PC-9 (cell line): ENCODE measurements at regions not wholly inside any gene's neighbourhood (a gene's known extent, or its start where the extent isn't known, plus 50 kb on each side); places are given as distances from the start of the nearest gene placed in this dataset.

Source experiments
- BruUV-seq: library from RNA; stranded (reverse); fragments of 400-500 nt; replicated peaks from 2 replicates; lab custom pipeline; 2021; lab: Mats Ljungman, UMichigan
- CTCF ChIA-PET: fragments of 300-600 bp; sonication (Branson Sonifier 250); formaldehyde crosslinking; loops from one replicate; lab custom pipeline; 2022; ENCODE audit warnings: antibody characterized with exemption; lab: Charles Lee
- POLR2A ChIA-PET: fragments of 300-600 bp; sonication (Branson Sonifier 250); formaldehyde crosslinking; loops from one replicate; lab custom pipeline; 2022; ENCODE audit warnings: antibody characterized with exemption; ENCODE audit not compliant: unreplicated experiment; lab: Charles Lee
- DNase-seq, 2 experiments: peaks; one replicate each; pipeline versions ENCODE4 v3.0.0 to v3.0.0-alpha.2; 2015 to 2022; ENCODE audit warnings: mixed read lengths in 1 of 2
- H2AFZ ChIP-seq: fragments of 200-600 bp; sonication (generic); 2 replicates; pipeline ENCODE4 v1.8.1; 2017; ENCODE audit warnings: antibody characterized with exemption
- H3F3A ChIP-seq: fragments of 200-600 bp; sonication (generic); 2 replicates; pipeline ENCODE4 v1.8.1; 2017; ENCODE audit warnings: antibody characterized with exemption, mild to moderate bottlenecking, low read depth; ENCODE audit not compliant: insufficient read depth
- H3K27ac ChIP-seq: fragments of 200-600 bp; sonication (generic); 2 replicates; pipeline ENCODE4 v1.6.1; 2016; ENCODE audit warnings: mixed run types
- H3K27me3 ChIP-seq: fragments of 200-600 bp; sonication (generic); 2 replicates; pipeline ENCODE4 v1.6.1; 2016; ENCODE audit warnings: low read depth, mixed run types; ENCODE audit not compliant: insufficient read depth
- H3K36me3 ChIP-seq: fragments of 200-600 bp; sonication (generic); 2 replicates; pipeline ENCODE4 v1.6.1; 2016; ENCODE audit warnings: low read depth, mixed run types
- H3K4me1 ChIP-seq: fragments of 200-600 bp; sonication (generic); replicated peaks from 2 replicates; pipeline ENCODE4 v1.6.1; 2016; ENCODE audit warnings: mixed run types; ENCODE audit not compliant: insufficient read depth
- H3K4me2 ChIP-seq: fragments of 200-600 bp; sonication (generic); 2 replicates; pipeline ENCODE4 v1.6.1; 2017; ENCODE audit warnings: mixed run types
- H3K4me3 ChIP-seq: fragments of 200-600 bp; sonication (generic); 2 replicates; pipeline ENCODE4 v1.6.1; 2016; ENCODE audit warnings: mixed run types
- H3K79me2 ChIP-seq: fragments of 200-600 bp; sonication (generic); 2 replicates; pipeline ENCODE4 v1.6.1; 2017; ENCODE audit warnings: low read depth, mixed run types
- H3K9me2 ChIP-seq: fragments of 200-600 bp; sonication (generic); 2 replicates; pipeline ENCODE4 v1.8.1; 2017; ENCODE audit warnings: mild to moderate bottlenecking; ENCODE audit not compliant: insufficient read depth
- H3K9me3 ChIP-seq: fragments of 200-600 bp; sonication (generic); 2 replicates; pipeline ENCODE4 v1.8.1; 2016; ENCODE audit warnings: low read depth; ENCODE audit not compliant: insufficient read depth
- H4K20me1 ChIP-seq: fragments of 200-600 bp; sonication (generic); 2 replicates; pipeline ENCODE4 v1.8.1; 2017; ENCODE audit not compliant: insufficient read depth
- EZH2 ChIP-seq: fragments of 200-600 bp; sonication (generic); IDR thresholded peaks from 2 replicates; pipeline ENCODE4 v1.8.0; 2017; ENCODE audit warnings: antibody characterized with exemption, low read depth
- intact Hi-C: fragments of 100-400 bp; cut with micrococcal nuclease; formaldehyde crosslinking; loops from one replicate; pipeline ENCODE4 v1.10.0; 2022; ENCODE audit not compliant: unreplicated experiment
- TF ChIP-seq, protein P1 (sequence below): fragments of 200-600 bp; sonication (generic); conservative IDR thresholded peaks from 2 replicates; pipeline ENCODE4 v1.6.1; 2017; ENCODE audit warnings: mixed run types, antibody characterized with exemption, mild to moderate bottlenecking, moderate library complexity

DNA sequence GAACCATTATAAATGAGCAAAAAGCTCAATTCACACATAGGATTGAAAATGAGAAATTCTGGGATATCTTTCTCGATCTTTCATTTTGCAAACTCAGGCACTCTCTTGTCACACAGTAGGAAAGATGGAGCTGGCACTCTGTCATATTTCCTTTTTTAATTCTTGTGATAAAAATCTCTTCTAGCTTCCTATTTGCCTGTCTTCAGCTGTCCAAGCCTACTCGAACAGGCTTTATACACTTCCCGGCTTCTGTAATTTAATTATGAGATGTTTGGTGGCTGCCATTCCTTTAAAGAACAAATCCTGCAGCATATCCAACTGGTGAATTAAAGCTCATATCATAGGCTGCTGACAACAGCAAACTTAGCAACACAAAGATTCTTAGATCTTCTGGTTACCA, 1484.3 kb upstream of the PIK3C3 start:
- H4K20me1 ChIP-seq, result no peaks in the 10 kb centered on the region
- CTCF ChIA-PET, result no interaction called here
- no peaks in the 10 kb centered on the region for H3K9me3 ChIP-seq
- no peaks in the 10 kb centered on the region for H3K4me1 ChIP-seq
- TF ChIP-seq, protein P1, sequence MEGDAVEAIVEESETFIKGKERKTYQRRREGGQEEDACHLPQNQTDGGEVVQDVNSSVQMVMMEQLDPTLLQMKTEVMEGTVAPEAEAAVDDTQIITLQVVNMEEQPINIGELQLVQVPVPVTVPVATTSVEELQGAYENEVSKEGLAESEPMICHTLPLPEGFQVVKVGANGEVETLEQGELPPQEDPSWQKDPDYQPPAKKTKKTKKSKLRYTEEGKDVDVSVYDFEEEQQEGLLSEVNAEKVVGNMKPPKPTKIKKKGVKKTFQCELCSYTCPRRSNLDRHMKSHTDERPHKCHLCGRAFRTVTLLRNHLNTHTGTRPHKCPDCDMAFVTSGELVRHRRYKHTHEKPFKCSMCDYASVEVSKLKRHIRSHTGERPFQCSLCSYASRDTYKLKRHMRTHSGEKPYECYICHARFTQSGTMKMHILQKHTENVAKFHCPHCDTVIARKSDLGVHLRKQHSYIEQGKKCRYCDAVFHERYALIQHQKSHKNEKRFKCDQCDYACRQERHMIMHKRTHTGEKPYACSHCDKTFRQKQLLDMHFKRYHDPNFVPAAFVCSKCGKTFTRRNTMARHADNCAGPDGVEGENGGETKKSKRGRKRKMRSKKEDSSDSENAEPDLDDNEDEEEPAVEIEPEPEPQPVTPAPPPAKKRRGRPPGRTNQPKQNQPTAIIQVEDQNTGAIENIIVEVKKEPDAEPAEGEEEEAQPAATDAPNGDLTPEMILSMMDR, result no peak
- TF ChIP-seq EZH2, result no peak
- no peak overlapping the region for H3K4me3 ChIP-seq
- intact Hi-C loops, result no loop called here
- no peak overlapping the region for H3K27ac ChIP-seq
- H2AFZ ChIP-seq, result no peak overlapping the region
- DNase-seq, result no peak
- H3F3A ChIP-seq, result no peaks in the 10 kb centered on the region
- no peaks in the 10 kb centered on the region for H3K27me3 ChIP-seq
- H3K79me2 ChIP-seq, result no peaks in the 10 kb centered on the region
- BruUV-seq, result no TSS peak
- H3K4me2 ChIP-seq, result no peak overlapping the region
- POLR2A ChIA-PET, result no interaction called here
- no peaks in the 10 kb centered on the region for H3K36me3 ChIP-seq
- H3K9me2 ChIP-seq, result no peaks in the 10 kb centered on the region

DNA sequence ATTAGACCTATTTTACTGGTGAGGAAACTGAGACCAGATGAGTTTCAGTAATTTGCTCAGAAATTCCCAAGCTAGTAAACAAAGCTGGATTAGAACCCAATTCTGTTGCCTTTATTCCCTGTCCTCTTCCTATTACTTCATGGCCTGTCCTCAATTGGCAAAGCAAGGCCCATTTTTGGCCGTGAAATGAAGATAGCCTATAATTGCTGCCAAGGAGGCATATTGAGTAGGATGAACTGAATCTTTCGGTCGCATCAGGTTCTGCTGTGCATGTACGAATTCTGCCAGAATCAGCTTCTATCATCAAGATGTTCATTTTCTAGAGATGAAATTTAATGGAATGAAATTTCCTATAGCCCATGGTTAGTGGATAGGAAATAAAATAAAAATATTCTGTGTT, 1485.2 kb upstream of the PIK3C3 start:
- intact Hi-C loops, result no loop called here
- no TSS peak for BruUV-seq

DNA sequence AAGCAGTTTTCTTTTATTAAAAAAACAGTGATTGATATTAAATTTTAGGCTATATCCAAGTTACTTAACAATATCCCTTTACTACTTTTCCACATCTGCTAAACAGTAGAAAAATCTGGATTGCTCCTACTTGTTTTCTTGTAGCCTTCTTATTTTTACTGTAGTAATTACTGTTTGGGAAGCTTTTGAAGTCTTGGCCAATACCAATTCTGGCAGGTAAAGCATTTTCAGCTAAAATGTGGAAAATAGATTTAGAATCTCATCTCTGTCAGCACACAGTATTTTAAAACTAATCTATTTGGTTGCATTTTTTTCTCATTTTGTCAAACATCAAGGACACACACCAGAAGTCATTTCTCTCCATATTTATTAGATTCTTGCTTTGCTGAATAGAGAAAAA, 1485.7 kb upstream of the PIK3C3 start:
- intact Hi-C loops, result no loop called here
- H3K4me2 ChIP-seq, result no peak overlapping the region
- H3K36me3 ChIP-seq, result no peaks in the 10 kb centered on the region
- H3F3A ChIP-seq, result no peaks in the 10 kb centered on the region
- H3K9me3 ChIP-seq, result no peaks in the 10 kb centered on the region
- H3K4me1 ChIP-seq, result no peaks in the 10 kb centered on the region
- no peak overlapping the region for H3K4me3 ChIP-seq
- no peaks in the 10 kb centered on the region for H3K79me2 ChIP-seq
- no peak for TF ChIP-seq EZH2
- TF ChIP-seq, protein P1, result no peak
- no peaks in the 10 kb centered on the region for H4K20me1 ChIP-seq
- no peak overlapping the region for H3K27ac ChIP-seq
- no peak overlapping the region for H2AFZ ChIP-seq
- POLR2A ChIA-PET, result no interaction called here
- DNase-seq, result no peak
- no peaks in the 10 kb centered on the region for H3K27me3 ChIP-seq
- BruUV-seq, result no TSS peak
- no peaks in the 10 kb centered on the region for H3K9me2 ChIP-seq
- CTCF ChIA-PET, result no interaction called here

More for the DNA sequence above, 1485.2 kb upstream of the PIK3C3 start:
- no peaks in the 10 kb centered on the region for H3K9me3 ChIP-seq
- no peaks in the 10 kb centered on the region for H4K20me1 ChIP-seq
- no peak for DNase-seq
- TF ChIP-seq, protein P1, result no peak
- TF ChIP-seq EZH2, result no peak
- no peaks in the 10 kb centered on the region for H3K36me3 ChIP-seq
- H3K79me2 ChIP-seq, result no peaks in the 10 kb centered on the region
- no peak overlapping the region for H2AFZ ChIP-seq
- POLR2A ChIA-PET, result no interaction called here
- no peaks in the 10 kb centered on the region for H3K27me3 ChIP-seq
- H3K4me1 ChIP-seq, result no peaks in the 10 kb centered on the region
- H3K4me2 ChIP-seq, result no peak overlapping the region
- CTCF ChIA-PET, result no interaction called here
- no peaks in the 10 kb centered on the region for H3K9me2 ChIP-seq
- no peak overlapping the region for H3K4me3 ChIP-seq
- H3K27ac ChIP-seq, result no peak overlapping the region
- no peaks in the 10 kb centered on the region for H3F3A ChIP-seq
